ENCODE measurements at regions not wholly inside any gene's neighbourhood (a gene's known extent, or its start where the extent isn't known, plus 50 kb on each side); places are given as distances from the start of the nearest gene placed in this dataset.
"Not testable (repeated sequence)": the region's sequence is repeated elsewhere in the genome, so short reads cannot be mapped to it uniquely, and the experiment has no call there.

- no peak for DNase-seq
Measured at GRCh38 chr6:91241946-91242613, 655.2 kb upstream of the MAP3K7 start.

GRCh38 chr6:91240878-91241603 is 654.2 kb upstream of the MAP3K7 start:
- no peak for DNase-seq

- no peak for DNase-seq
Measured at GRCh38 chr6:91221072-91221720, 634.3 kb upstream of the MAP3K7 start.

GRCh38 chr6:91213229-91213901 is 626.5 kb upstream of the MAP3K7 start:
- no peak for DNase-seq

- DNase-seq = no peak
Measured at GRCh38 chr6:91198588-91199255, 611.9 kb upstream of the MAP3K7 start.

GRCh38 chr6:91196729-91197128 is 609.9 kb upstream of the MAP3K7 start:
- no peak for DNase-seq

- no peak for DNase-seq
Measured at GRCh38 chr6:91193446-91193845, 606.6 kb upstream of the MAP3K7 start.

GRCh38 chr6:91190041-91190440 is 603.2 kb upstream of the MAP3K7 start:
- not testable (repeated sequence) for DNase-seq

- no peak for DNase-seq
Measured at GRCh38 chr6:91185072-91185471, 598.2 kb upstream of the MAP3K7 start.

GRCh38 chr6:91181416-91181815 is 594.5 kb upstream of the MAP3K7 start:
- no peak for DNase-seq

GRCh38 chr6:91173651-91174050 is 586.8 kb upstream of the MAP3K7 start:
- DNase-seq = no peak

GRCh38 chr6:91173186-91173585 is 586.3 kb upstream of the MAP3K7 start:
- no peak for DNase-seq

- no peak for DNase-seq
Measured at GRCh38 chr6:91171754-91172462, 585.0 kb upstream of the MAP3K7 start.

GRCh38 chr6:91167846-91168245 is 581.0 kb upstream of the MAP3K7 start:
- DNase-seq = no peak

GRCh38 chr6:91166271-91167046 is 579.6 kb upstream of the MAP3K7 start:
- no peak for DNase-seq

GRCh38 chr6:91164105-91164504 is 577.2 kb upstream of the MAP3K7 start:
- no peak for DNase-seq

- no peak for DNase-seq
Measured at GRCh38 chr6:91161246-91161645, 574.4 kb upstream of the MAP3K7 start.

GRCh38 chr6:91155129-91155785 is 568.4 kb upstream of the MAP3K7 start:
- no peak for DNase-seq

- no peak for DNase-seq
Measured at GRCh38 chr6:91152824-91153223, 566.0 kb upstream of the MAP3K7 start.

- no peak for DNase-seq
Measured at GRCh38 chr6:91149956-91150705, 563.3 kb upstream of the MAP3K7 start.
